Psoas muscle (tissue), 7 donors: ENCODE measurements at regions not wholly inside any gene's neighbourhood (a gene's known extent, or its start where the extent isn't known, plus 50 kb on each side); places are given as distances from the start of the nearest gene placed in this dataset.

ENCODE experiments used
- ATAC-seq, 4 donors: fragments of 200-7000 bp; cut with Tn5 transposase; one replicate each; pipeline ENCODE4 v1.9.1; 2020; ENCODE audit warnings: moderate library complexity in 3 of 4, mild to moderate bottlenecking in 2 of 4
- DNase-seq, 2 donors: peaks; one replicate each; pipeline ENCODE4 v3.0.0-alpha.2; 2020
- H3K27ac ChIP-seq: fragments of 200-600 bp; one replicate; pipeline ENCODE4 v1.8.0; 2022
- H3K27me3 ChIP-seq, 3 donors: fragments of 200-600 bp in 1 of 3; one replicate each; pipeline versions ENCODE4 v1.6.1 to v1.8.0; 2013 to 2022; ENCODE audit warnings: low read length in 2 of 3, mild to moderate bottlenecking in 2 of 3, moderate library complexity in 1 of 3; ENCODE audit not compliant: insufficient read depth in 3 of 3
- H3K36me3 ChIP-seq, 2 donors: fragments of 200-600 bp in 1 of 2; one replicate each; pipeline versions ENCODE4 v1.6.1 to v1.8.0; 2013 to 2022; ENCODE audit warnings: low read depth in 1 of 2, mild to moderate bottlenecking in 1 of 2, moderate library complexity in 1 of 2; ENCODE audit not compliant: insufficient read depth in 1 of 2
- H3K4me1 ChIP-seq: fragments of 200-600 bp; one replicate; pipeline ENCODE4 v1.8.0; 2022
- H3K4me3 ChIP-seq: fragments of 200-600 bp; one replicate; pipeline ENCODE4 v1.8.0; 2022; ENCODE audit warnings: mild to moderate bottlenecking
- H3K9me3 ChIP-seq: fragments of 200-600 bp; one replicate; pipeline ENCODE4 v1.8.0; 2022
- CTCF ChIP-seq: fragments of 200-600 bp; IDR thresholded peaks from one replicate; pipeline ENCODE4 v1.8.0; 2022; ENCODE audit warnings: antibody characterized with exemption
- WGBS, 3 donors: extraction: QIAGEN DNeasy Blood & Tissue Kit; methylation state at CpG; one replicate each; pipeline versions ENCODE4 v1.1.6 to v1.1.7; 2013; 5-methylcytosine and 5-hydroxymethylcytosine counted together
- intact Hi-C, 2 donors: fragments of 100-400 bp; cut with DNase I; formaldehyde crosslinking; loops; one replicate each; pipeline versions ENCODE4 v1.11.0 to v1.14.2; 2022
- donor health status: healthy with polysubstance abuse.
- donor health status: DM: no; HTN: no; CAD: no; lungs with moderate emphysema.
- donor health status: Bipolar disorder and iron deficiency.
- donor health status: healthy.
- donor health status: DM: yes; HTN: yes; CAD: no.
- donor health status: DM: no; HTN: no; CAD: no.
- donor health status: DM: yes; HTN: yes; CAD: no.

GRCh38 chr10:125284875-125285597 lies 124.7 kb upstream of the CTBP2 start:
- Histone ChIP-seq H3K27me3 (peaks cover 0 to 10% (median 0%) of the 10 kb centered on the region in 3 donors), H3K4me3 (no peak overlapping the region), H3K27ac (no peak overlapping the region), H3K36me3 (no peaks in the 10 kb centered on the region), H3K9me3 (peaks cover 9% of the 10 kb centered on the region), H3K4me1 (no peaks in the 10 kb centered on the region)
- DNase-seq (no peak), ATAC-seq (no peak)
- intact Hi-C loops = no loop called here
- TF ChIP-seq CTCF = no peak
- WGBS, 3 donors = 68 to 77% (median 70%) methylated on average over 6 of the region's 6 CpGs

DNA sequence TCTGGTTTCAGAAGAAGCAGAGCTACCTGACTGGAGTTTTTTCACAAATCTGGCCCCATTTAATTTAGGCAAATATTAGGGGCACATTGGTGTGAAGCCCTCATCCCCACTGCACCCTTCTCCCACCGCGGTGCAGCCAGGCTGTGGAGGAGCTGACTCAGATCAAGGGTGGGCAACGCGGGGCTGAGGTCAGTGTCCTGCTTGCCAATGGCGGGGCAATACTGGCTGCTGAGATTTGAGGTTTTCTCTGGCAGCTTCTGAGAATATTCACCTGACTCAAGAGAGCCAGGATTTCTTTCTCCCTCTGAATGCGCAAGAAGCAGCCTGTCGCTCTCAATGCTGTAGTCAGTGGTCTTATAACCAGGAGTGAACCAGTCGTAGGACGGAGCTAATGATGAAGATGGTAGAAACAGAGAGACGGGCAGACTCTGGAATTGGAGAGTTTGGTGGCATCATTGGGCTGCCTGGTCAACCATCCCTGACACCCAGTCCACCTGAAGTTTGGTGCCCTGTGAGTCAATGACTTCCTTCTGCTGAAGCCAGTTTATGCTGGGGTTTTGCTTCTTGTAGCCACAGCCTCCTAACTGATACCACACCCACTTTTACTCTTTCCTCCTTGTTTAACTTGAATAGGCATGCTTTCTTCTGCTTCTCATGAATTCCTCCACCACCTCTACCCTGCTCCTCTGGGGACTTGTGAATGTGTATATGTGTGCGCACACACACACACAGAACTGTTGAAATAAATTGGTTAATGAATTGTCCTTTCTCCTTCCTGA lies 123.7 kb upstream of the CTBP2 start:
- no peak for ATAC-seq
- no peak overlapping the region for H3K4me3 ChIP-seq
- no peak for DNase-seq
- WGBS, 3 donors = 94 to 96% (median 95%) methylated on average over 11 of the region's 11 CpGs
- no peak for TF ChIP-seq CTCF
- peaks cover 0 to 6% (median 0%) of the 10 kb centered on the region in 3 donors for H3K27me3 ChIP-seq
- no peaks in the 10 kb centered on the region for H3K4me1 ChIP-seq
- intact Hi-C loops = no loop called here
- peaks cover 3% of the 10 kb centered on the region for H3K9me3 ChIP-seq
- no peaks in the 10 kb centered on the region for H3K36me3 ChIP-seq
- H3K27ac ChIP-seq = no peak overlapping the region

GRCh38 chr10:125283191-125283835 lies 123.0 kb upstream of the CTBP2 start:
- ATAC-seq (no peak), DNase-seq (no peak)
- 53 to 63% (median 58%) methylated on average over 7 of the region's 7 CpGs for WGBS, 3 donors
- H3K9me3 ChIP-seq = no peaks in the 10 kb centered on the region
- intact Hi-C loops = no loop called here
- H3K27me3 ChIP-seq = peaks cover 0 to 6% (median 0%) of the 10 kb centered on the region in 3 donors
- H3K36me3 ChIP-seq = no peaks in the 10 kb centered on the region
- no peak overlapping the region for H3K4me3 ChIP-seq
- TF ChIP-seq CTCF = no peak
- H3K4me1 ChIP-seq = no peaks in the 10 kb centered on the region
- no peak overlapping the region for H3K27ac ChIP-seq

GRCh38 chr10:125281091-125281490 lies 120.7 kb upstream of the CTBP2 start:
- intact Hi-C loops = no loop called here
- peaks cover 4% of the 10 kb centered on the region for H3K9me3 ChIP-seq
- H3K4me1 ChIP-seq = no peaks in the 10 kb centered on the region
- H3K27ac ChIP-seq = no peak overlapping the region
- 59 to 69% (median 66%) methylated on average over 6 of the region's 6 CpGs for WGBS, 3 donors
- H3K36me3 ChIP-seq = no peaks in the 10 kb centered on the region
- H3K27me3 ChIP-seq = peaks cover 0 to 6% (median 0%) of the 10 kb centered on the region in 3 donors
- ATAC-seq (no peak), DNase-seq (no peak)
- TF ChIP-seq CTCF = no peak
- H3K4me3 ChIP-seq = no peak overlapping the region
